OCI-LY7 (cell line): ENCODE measurements at regions not wholly inside any gene's neighbourhood (a gene's known extent, or its start where the extent isn't known, plus 50 kb on each side); places are given as distances from the start of the nearest gene placed in this dataset.
A peak's percentile ranks its signal among the peaks of the same experiment; 100 is the strongest.

ENCODE experiments used
- BruUV-seq: library from RNA; stranded (reverse); fragments of 400-500 nt; replicated peaks from 2 replicates; lab custom pipeline; 2021; lab: Mats Ljungman, UMichigan
- CTCF ChIA-PET: fragments of 300-600 bp; sonication (Branson Sonifier 250); formaldehyde crosslinking; loops from one replicate; lab custom pipeline; 2022; ENCODE audit warnings: antibody characterized with exemption; ENCODE audit not compliant: unreplicated experiment; lab: Charles Lee
- POLR2A ChIA-PET: fragments of 300-600 bp; sonication (Branson Sonifier 250); formaldehyde crosslinking; loops from one replicate; lab custom pipeline; 2022; ENCODE audit warnings: antibody characterized with exemption; lab: Charles Lee
- DNase-seq: peaks from one replicate; pipeline ENCODE4 v3.0.0-alpha.2; 2015; ENCODE audit warnings: low spot score
- H2AFZ ChIP-seq: fragments of 200-600 bp; sonication (generic), shearing (Covaris generic); 2 replicates; pipeline ENCODE4 v1.6.1; 2014; ENCODE audit warnings: mild to moderate bottlenecking, antibody characterized with exemption, low read length, moderate library complexity
- H3K27ac ChIP-seq: fragments of 200-600 bp; sonication (generic); 2 replicates; pipeline ENCODE4 v1.5.1; 2014; ENCODE audit warnings: mixed run types, low read depth, mild to moderate bottlenecking, moderate library complexity, low read length, inconsistent platforms; ENCODE audit not compliant: poor library complexity, severe bottlenecking
- H3K36me3 ChIP-seq: fragments of 200-600 bp; sonication (generic); 2 replicates; pipeline ENCODE4 v1.6.1; 2014; ENCODE audit warnings: mild to moderate bottlenecking, antibody characterized with exemption, low read length, moderate library complexity, mixed read lengths; ENCODE audit not compliant: insufficient read depth
- H3K4me1 ChIP-seq: fragments of 200-600 bp; sonication (generic); 2 replicates; pipeline ENCODE4 v1.5.1; 2014; ENCODE audit warnings: mild to moderate bottlenecking, low read length; ENCODE audit not compliant: insufficient read depth, poor library complexity, severe bottlenecking
- H3K4me2 ChIP-seq: fragments of 200-600 bp; sonication (generic); 2 replicates; pipeline ENCODE4 v1.6.1; 2014; ENCODE audit warnings: mild to moderate bottlenecking, low read length
- H3K4me3 ChIP-seq: fragments of 200-600 bp; sonication (generic); 2 replicates; pipeline ENCODE4 v1.5.1; 2014; ENCODE audit warnings: mild to moderate bottlenecking, low read depth, low read length; ENCODE audit not compliant: poor library complexity, severe bottlenecking
- H3K79me2 ChIP-seq: fragments of 200-600 bp; sonication (generic); 2 replicates; pipeline ENCODE4 v1.6.1; 2016; ENCODE audit warnings: low read depth, mild to moderate bottlenecking, low read length, moderate library complexity, mixed read lengths; ENCODE audit not compliant: insufficient read depth
- H3K9me2 ChIP-seq: fragments of 200-600 bp; sonication (generic); 2 replicates; pipeline ENCODE4 v1.6.1; 2016; ENCODE audit warnings: mild to moderate bottlenecking, low read length, mixed read lengths; ENCODE audit not compliant: insufficient read depth
- H3K9me3 ChIP-seq: fragments of 200-600 bp; sonication (generic); 2 replicates; pipeline ENCODE4 v1.6.1; 2014; ENCODE audit warnings: mild to moderate bottlenecking, mixed run types, low read length, mixed read lengths
- H4K20me1 ChIP-seq: fragments of 200-600 bp; sonication (generic); 2 replicates; pipeline ENCODE4 v1.6.1; 2014; ENCODE audit warnings: mild to moderate bottlenecking, antibody characterized with exemption, low read length, moderate library complexity, mixed read lengths; ENCODE audit not compliant: insufficient read depth
- EZH2phosphoT487 ChIP-seq: fragments of 200-600 bp; sonication (generic); IDR thresholded peaks from 2 replicates; pipeline ENCODE4 v1.6.1; 2018; ENCODE audit warnings: low read depth, borderline replicate concordance, mild to moderate bottlenecking, mixed run types, antibody characterized with exemption, low read length, moderate library complexity, mixed read lengths
- intact Hi-C: fragments of 100-400 bp; cut with micrococcal nuclease; formaldehyde crosslinking; loops from one replicate; pipeline ENCODE4 v1.10.0; 2022; ENCODE audit not compliant: unreplicated experiment
- TF ChIP-seq, protein P1 (sequence below): fragments of 200-600 bp; sonication (generic); conservative IDR thresholded peaks from 2 replicates; pipeline ENCODE4 v1.5.1; 2014; ENCODE audit warnings: mild to moderate bottlenecking, antibody characterized with exemption, low read length, moderate library complexity, mixed read lengths

DNA sequence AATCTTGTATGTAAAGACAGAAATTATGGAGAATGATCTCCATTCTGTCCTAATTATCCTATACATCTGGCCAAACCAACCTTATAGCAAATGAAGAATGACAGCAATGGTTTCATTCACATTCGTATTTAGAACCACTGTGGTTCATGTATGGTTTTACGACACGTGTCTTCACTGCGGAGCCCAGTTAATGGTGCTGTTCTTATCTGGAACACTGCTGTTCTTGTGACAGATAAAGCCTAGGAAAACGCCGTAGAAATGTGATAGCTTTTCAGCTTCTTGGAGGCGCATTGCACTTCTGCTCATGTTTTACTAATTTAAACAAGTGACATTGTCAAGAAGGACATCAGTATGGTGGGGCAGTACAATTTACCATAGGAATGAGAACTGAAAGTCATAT lies 2266.4 kb upstream of the TENM3 start:
- Histone ChIP-seq H3K4me3 (no peak overlapping the region), H3K79me2 (no peaks in the 10 kb centered on the region), H3K36me3 (no peaks in the 10 kb centered on the region), H3K4me2 (no peak overlapping the region), H3K9me3 (0 out of 2 replicates have a peak, but pooled peaks cover 3% of the 10 kb centered on the region), H3K27ac (no peak overlapping the region), H3K4me1 (no peaks in the 10 kb centered on the region), H4K20me1 (no peaks in the 10 kb centered on the region), H3K9me2 (no peaks in the 10 kb centered on the region), H2AFZ (no peak overlapping the region)
- CTCF ChIA-PET = no interaction called here
- no TSS peak for BruUV-seq
- DNase-seq = no peak
- intact Hi-C loops = no loop called here
- TF ChIP-seq, protein P1, sequence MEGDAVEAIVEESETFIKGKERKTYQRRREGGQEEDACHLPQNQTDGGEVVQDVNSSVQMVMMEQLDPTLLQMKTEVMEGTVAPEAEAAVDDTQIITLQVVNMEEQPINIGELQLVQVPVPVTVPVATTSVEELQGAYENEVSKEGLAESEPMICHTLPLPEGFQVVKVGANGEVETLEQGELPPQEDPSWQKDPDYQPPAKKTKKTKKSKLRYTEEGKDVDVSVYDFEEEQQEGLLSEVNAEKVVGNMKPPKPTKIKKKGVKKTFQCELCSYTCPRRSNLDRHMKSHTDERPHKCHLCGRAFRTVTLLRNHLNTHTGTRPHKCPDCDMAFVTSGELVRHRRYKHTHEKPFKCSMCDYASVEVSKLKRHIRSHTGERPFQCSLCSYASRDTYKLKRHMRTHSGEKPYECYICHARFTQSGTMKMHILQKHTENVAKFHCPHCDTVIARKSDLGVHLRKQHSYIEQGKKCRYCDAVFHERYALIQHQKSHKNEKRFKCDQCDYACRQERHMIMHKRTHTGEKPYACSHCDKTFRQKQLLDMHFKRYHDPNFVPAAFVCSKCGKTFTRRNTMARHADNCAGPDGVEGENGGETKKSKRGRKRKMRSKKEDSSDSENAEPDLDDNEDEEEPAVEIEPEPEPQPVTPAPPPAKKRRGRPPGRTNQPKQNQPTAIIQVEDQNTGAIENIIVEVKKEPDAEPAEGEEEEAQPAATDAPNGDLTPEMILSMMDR = no peak
- no peak for TF ChIP-seq EZH2phosphoT487
- POLR2A ChIA-PET = no interaction called here

DNA sequence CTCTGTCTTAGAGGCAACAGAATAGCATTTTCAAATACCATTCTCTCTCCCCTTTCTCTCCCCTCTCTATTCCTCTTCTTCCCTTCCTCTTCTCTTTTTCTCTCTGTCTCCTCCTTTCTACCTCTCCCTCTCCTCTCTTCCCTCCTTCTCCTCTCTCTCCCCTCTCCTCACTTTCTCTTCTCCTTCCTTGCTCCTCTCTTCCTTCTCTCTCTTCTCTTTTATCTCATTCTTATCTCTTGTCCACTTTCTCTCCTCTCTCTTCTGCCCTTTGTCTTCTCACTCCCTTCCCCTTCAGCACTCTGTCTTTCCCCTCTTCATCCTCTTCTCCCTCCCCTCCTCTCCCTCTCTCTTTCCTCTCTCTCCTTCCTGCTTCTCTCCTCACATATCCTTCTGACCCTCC lies 2265.8 kb upstream of the TENM3 start:
- no TSS peak for BruUV-seq
- DNase-seq = no peak
- no peak overlapping the region for H2AFZ ChIP-seq
- no peak overlapping the region for H3K4me3 ChIP-seq
- no peaks in the 10 kb centered on the region for H3K4me1 ChIP-seq
- no peaks in the 10 kb centered on the region for H3K36me3 ChIP-seq
- H3K79me2 ChIP-seq = no peaks in the 10 kb centered on the region
- H3K27ac ChIP-seq = no peak overlapping the region
- ChIA-PET POLR2A (interaction anchor here (0.7 kb wide), 1 partner anchor 1029 kb away, joined by 3 read pairs; no protein-coding TSS in a partner anchor), CTCF (no interaction called here)
- H3K9me3 ChIP-seq = 0 out of 2 replicates have a peak, but pooled peaks cover 3% of the 10 kb centered on the region
- intact Hi-C loops = no loop called here
- H3K4me2 ChIP-seq = no peak overlapping the region
- H4K20me1 ChIP-seq = no peaks in the 10 kb centered on the region
- no peaks in the 10 kb centered on the region for H3K9me2 ChIP-seq
- TF ChIP-seq, protein P1 = no peak
- no peak for TF ChIP-seq EZH2phosphoT487

DNA sequence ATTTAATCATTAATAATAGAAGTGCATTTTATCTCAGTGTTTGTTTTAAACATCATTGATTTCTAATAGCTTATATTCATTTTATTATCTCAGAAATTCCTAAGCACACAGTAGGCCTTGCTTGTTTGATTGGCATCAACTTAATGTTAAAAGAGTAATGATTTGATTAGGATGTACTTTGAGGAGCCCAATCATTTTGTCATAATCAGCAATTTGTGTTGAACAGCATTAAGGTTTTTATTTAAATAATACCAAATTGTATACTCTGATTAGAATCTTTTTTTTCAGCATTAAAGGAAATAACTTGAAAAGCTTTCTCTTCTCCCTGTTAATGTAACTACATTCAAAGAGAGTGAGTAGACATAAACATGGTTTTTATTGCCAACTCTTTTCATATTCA lies 2262.0 kb upstream of the TENM3 start:
- Histone ChIP-seq H4K20me1 (no peaks in the 10 kb centered on the region), H3K4me3 (no peak overlapping the region), H3K9me2 (no peaks in the 10 kb centered on the region), H3K9me3 (0 out of 2 replicates have a peak, but pooled peaks cover 3% of the 10 kb centered on the region), H3K36me3 (no peaks in the 10 kb centered on the region), H3K4me1 (no peaks in the 10 kb centered on the region), H2AFZ (peak overlapping the region; percentile 58), H3K27ac (no peak overlapping the region), H3K79me2 (no peaks in the 10 kb centered on the region), H3K4me2 (no peak overlapping the region)
- BruUV-seq = no TSS peak
- POLR2A ChIA-PET = interaction anchor here (1.5 kb wide), 1 partner anchor 19 kb away, joined by 4 read pairs; no protein-coding TSS in a partner anchor
- intact Hi-C loops = no loop called here
- CTCF ChIA-PET = no interaction called here
- TF ChIP-seq, protein P1 = no peak
- no peak for TF ChIP-seq EZH2phosphoT487
- no peak for DNase-seq
